OCI-LY7 (cell line): ENCODE measurements at regions not wholly inside any gene's neighbourhood (a gene's known extent, or its start where the extent isn't known, plus 50 kb on each side); places are given as distances from the start of the nearest gene placed in this dataset.

ENCODE experiments used
- BruUV-seq: library from RNA; stranded (reverse); fragments of 400-500 nt; replicated peaks from 2 replicates; lab custom pipeline; 2021; lab: Mats Ljungman, UMichigan
- CTCF ChIA-PET: fragments of 300-600 bp; sonication (Branson Sonifier 250); formaldehyde crosslinking; loops from one replicate; lab custom pipeline; 2022; ENCODE audit warnings: antibody characterized with exemption; ENCODE audit not compliant: unreplicated experiment; lab: Charles Lee
- POLR2A ChIA-PET: fragments of 300-600 bp; sonication (Branson Sonifier 250); formaldehyde crosslinking; loops from one replicate; lab custom pipeline; 2022; ENCODE audit warnings: antibody characterized with exemption; lab: Charles Lee
- DNase-seq: peaks from one replicate; pipeline ENCODE4 v3.0.0-alpha.2; 2015; ENCODE audit warnings: low spot score
- H2AFZ ChIP-seq: fragments of 200-600 bp; sonication (generic), shearing (Covaris generic); 2 replicates; pipeline ENCODE4 v1.6.1; 2014; ENCODE audit warnings: mild to moderate bottlenecking, antibody characterized with exemption, low read length, moderate library complexity
- H3K27ac ChIP-seq: fragments of 200-600 bp; sonication (generic); 2 replicates; pipeline ENCODE4 v1.5.1; 2014; ENCODE audit warnings: mixed run types, low read depth, mild to moderate bottlenecking, moderate library complexity, low read length, inconsistent platforms; ENCODE audit not compliant: poor library complexity, severe bottlenecking
- H3K36me3 ChIP-seq: fragments of 200-600 bp; sonication (generic); 2 replicates; pipeline ENCODE4 v1.6.1; 2014; ENCODE audit warnings: mild to moderate bottlenecking, antibody characterized with exemption, low read length, moderate library complexity, mixed read lengths; ENCODE audit not compliant: insufficient read depth
- H3K4me1 ChIP-seq: fragments of 200-600 bp; sonication (generic); 2 replicates; pipeline ENCODE4 v1.5.1; 2014; ENCODE audit warnings: mild to moderate bottlenecking, low read length; ENCODE audit not compliant: insufficient read depth, poor library complexity, severe bottlenecking
- H3K4me2 ChIP-seq: fragments of 200-600 bp; sonication (generic); 2 replicates; pipeline ENCODE4 v1.6.1; 2014; ENCODE audit warnings: mild to moderate bottlenecking, low read length
- H3K4me3 ChIP-seq: fragments of 200-600 bp; sonication (generic); 2 replicates; pipeline ENCODE4 v1.5.1; 2014; ENCODE audit warnings: mild to moderate bottlenecking, low read depth, low read length; ENCODE audit not compliant: poor library complexity, severe bottlenecking
- H3K79me2 ChIP-seq: fragments of 200-600 bp; sonication (generic); 2 replicates; pipeline ENCODE4 v1.6.1; 2016; ENCODE audit warnings: low read depth, mild to moderate bottlenecking, low read length, moderate library complexity, mixed read lengths; ENCODE audit not compliant: insufficient read depth
- H3K9me2 ChIP-seq: fragments of 200-600 bp; sonication (generic); 2 replicates; pipeline ENCODE4 v1.6.1; 2016; ENCODE audit warnings: mild to moderate bottlenecking, low read length, mixed read lengths; ENCODE audit not compliant: insufficient read depth
- H3K9me3 ChIP-seq: fragments of 200-600 bp; sonication (generic); 2 replicates; pipeline ENCODE4 v1.6.1; 2014; ENCODE audit warnings: mild to moderate bottlenecking, mixed run types, low read length, mixed read lengths
- H4K20me1 ChIP-seq: fragments of 200-600 bp; sonication (generic); 2 replicates; pipeline ENCODE4 v1.6.1; 2014; ENCODE audit warnings: mild to moderate bottlenecking, antibody characterized with exemption, low read length, moderate library complexity, mixed read lengths; ENCODE audit not compliant: insufficient read depth
- EZH2phosphoT487 ChIP-seq: fragments of 200-600 bp; sonication (generic); IDR thresholded peaks from 2 replicates; pipeline ENCODE4 v1.6.1; 2018; ENCODE audit warnings: low read depth, borderline replicate concordance, mild to moderate bottlenecking, mixed run types, antibody characterized with exemption, low read length, moderate library complexity, mixed read lengths
- intact Hi-C: fragments of 100-400 bp; cut with micrococcal nuclease; formaldehyde crosslinking; loops from one replicate; pipeline ENCODE4 v1.10.0; 2022; ENCODE audit not compliant: unreplicated experiment
- TF ChIP-seq, protein P1 (sequence below): fragments of 200-600 bp; sonication (generic); conservative IDR thresholded peaks from 2 replicates; pipeline ENCODE4 v1.5.1; 2014; ENCODE audit warnings: mild to moderate bottlenecking, antibody characterized with exemption, low read length, moderate library complexity, mixed read lengths

DNA sequence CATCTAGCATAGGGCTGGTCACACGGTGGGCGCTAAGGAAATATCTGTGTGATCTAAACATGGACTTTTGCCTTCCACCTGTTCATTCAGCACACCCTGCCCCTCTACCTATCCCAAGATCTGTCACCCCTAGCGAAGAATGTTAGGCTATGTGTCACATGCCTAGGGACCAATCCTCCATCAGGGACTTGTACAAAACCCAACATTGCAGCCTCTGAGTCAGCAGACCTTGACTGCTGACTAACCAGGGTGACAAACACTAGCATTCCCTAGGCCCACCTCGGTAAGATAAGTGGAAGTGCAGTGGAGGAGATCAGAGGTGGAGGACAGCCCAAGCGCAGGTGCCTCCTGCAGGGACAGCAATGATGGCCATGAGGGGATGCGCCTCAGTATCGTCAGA is 99.2 kb downstream of the SOX11 start:
- no peaks in the 10 kb centered on the region for H3K79me2 ChIP-seq
- no peak for DNase-seq
- no peak overlapping the region for H3K4me2 ChIP-seq
- no peak overlapping the region for H2AFZ ChIP-seq
- no peaks in the 10 kb centered on the region for H3K9me2 ChIP-seq
- no peak for TF ChIP-seq EZH2phosphoT487
- TF ChIP-seq, protein P1, sequence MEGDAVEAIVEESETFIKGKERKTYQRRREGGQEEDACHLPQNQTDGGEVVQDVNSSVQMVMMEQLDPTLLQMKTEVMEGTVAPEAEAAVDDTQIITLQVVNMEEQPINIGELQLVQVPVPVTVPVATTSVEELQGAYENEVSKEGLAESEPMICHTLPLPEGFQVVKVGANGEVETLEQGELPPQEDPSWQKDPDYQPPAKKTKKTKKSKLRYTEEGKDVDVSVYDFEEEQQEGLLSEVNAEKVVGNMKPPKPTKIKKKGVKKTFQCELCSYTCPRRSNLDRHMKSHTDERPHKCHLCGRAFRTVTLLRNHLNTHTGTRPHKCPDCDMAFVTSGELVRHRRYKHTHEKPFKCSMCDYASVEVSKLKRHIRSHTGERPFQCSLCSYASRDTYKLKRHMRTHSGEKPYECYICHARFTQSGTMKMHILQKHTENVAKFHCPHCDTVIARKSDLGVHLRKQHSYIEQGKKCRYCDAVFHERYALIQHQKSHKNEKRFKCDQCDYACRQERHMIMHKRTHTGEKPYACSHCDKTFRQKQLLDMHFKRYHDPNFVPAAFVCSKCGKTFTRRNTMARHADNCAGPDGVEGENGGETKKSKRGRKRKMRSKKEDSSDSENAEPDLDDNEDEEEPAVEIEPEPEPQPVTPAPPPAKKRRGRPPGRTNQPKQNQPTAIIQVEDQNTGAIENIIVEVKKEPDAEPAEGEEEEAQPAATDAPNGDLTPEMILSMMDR: no peak
- no TSS peak for BruUV-seq
- H3K9me3 ChIP-seq: no peaks in the 10 kb centered on the region
- no peaks in the 10 kb centered on the region for H3K36me3 ChIP-seq
- intact Hi-C loops: no loop called here
- ChIA-PET CTCF (no interaction called here), POLR2A (no interaction called here)
- H3K4me1 ChIP-seq: no peaks in the 10 kb centered on the region
- no peak overlapping the region for H3K4me3 ChIP-seq
- H4K20me1 ChIP-seq: no peaks in the 10 kb centered on the region
- H3K27ac ChIP-seq: no peak overlapping the region

DNA sequence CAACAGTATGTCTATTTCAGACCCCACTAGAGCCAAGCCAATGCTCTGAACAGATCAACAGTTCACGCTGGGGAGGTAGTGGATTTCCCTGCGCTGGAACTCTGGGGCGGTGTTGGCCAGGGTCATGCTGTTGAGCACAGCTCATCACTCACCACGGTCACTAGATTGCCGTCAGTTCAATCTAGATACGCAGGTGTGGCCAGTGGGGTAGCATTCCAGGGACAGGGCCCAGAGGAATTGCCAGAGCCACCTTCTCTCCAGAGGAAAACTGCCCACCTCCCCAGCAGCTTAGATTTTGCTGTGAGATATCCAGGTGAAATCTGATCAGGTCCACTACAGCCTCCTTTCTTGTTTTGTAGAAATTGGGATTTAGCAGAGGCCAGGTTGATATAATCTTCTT is 101.8 kb downstream of the SOX11 start:
- Histone ChIP-seq H3K4me1 (no peaks in the 10 kb centered on the region), H3K79me2 (no peaks in the 10 kb centered on the region), H3K9me3 (no peaks in the 10 kb centered on the region), H3K4me3 (no peak overlapping the region), H3K4me2 (no peak overlapping the region), H3K27ac (no peak overlapping the region), H3K9me2 (no peaks in the 10 kb centered on the region), H4K20me1 (no peaks in the 10 kb centered on the region), H3K36me3 (no peaks in the 10 kb centered on the region), H2AFZ (no peak overlapping the region)
- ChIA-PET POLR2A (no interaction called here), CTCF (no interaction called here)
- TF ChIP-seq, protein P1: no peak
- TF ChIP-seq EZH2phosphoT487: no peak
- no TSS peak for BruUV-seq
- intact Hi-C loops: no loop called here
- no peak for DNase-seq

DNA sequence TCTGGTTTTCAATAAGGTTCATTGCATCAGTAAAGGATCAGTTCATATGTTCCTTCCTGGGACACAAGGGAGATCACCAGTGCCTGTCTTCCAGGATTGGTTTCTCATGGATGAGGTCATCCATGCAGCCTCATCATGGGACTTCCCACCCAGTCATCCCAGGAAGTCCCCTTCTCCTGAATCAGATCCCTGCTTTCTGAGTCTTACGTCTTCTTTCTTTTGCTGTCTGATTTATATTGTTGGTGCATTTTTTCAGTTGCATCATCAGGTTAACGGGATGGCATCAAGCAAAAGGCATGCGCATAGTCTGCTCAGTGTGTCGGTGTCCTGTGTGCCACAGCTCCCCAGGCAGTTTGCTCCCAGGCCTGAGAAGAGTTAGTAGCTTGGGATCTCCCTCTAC is 105.9 kb downstream of the SOX11 start:
- TF ChIP-seq, protein P1: no peak
- ChIA-PET POLR2A (no interaction called here), CTCF (no interaction called here)
- Histone ChIP-seq H3K4me1 (no peaks in the 10 kb centered on the region), H3K27ac (no peak overlapping the region), H3K4me2 (no peak overlapping the region), H3K4me3 (no peak overlapping the region), H3K79me2 (no peaks in the 10 kb centered on the region), H2AFZ (no peak overlapping the region), H3K36me3 (no peaks in the 10 kb centered on the region), H3K9me2 (no peaks in the 10 kb centered on the region), H4K20me1 (no peaks in the 10 kb centered on the region), H3K9me3 (no peaks in the 10 kb centered on the region)
- no TSS peak for BruUV-seq
- intact Hi-C loops: no loop called here
- no peak for DNase-seq
